T-helper 1 cell treated with Interleukin-12 subunit alpha and Interleukin-12 subunit beta and Interleukin-4 antibody, amounts not matched to agents 30 μg/mL and 1 μg/mL, for 36 hours (primary cell): ENCODE measurements at regions not wholly inside any gene's neighbourhood (a gene's known extent, or its start where the extent isn't known, plus 50 kb on each side); places are given as distances from the start of the nearest gene placed in this dataset.

Source experiments
- H3K27ac Mint-ChIP-seq: one replicate; pipeline ENCODE4 v1.8.0; 2021; ENCODE audit warnings: mild to moderate bottlenecking, mixed read lengths
- H3K27me3 Mint-ChIP-seq: one replicate; pipeline ENCODE4 v1.8.0; 2021; ENCODE audit warnings: low read depth, mixed read lengths
- H3K36me3 Mint-ChIP-seq: one replicate; pipeline ENCODE4 v1.8.0; 2021; ENCODE audit warnings: low read depth, mixed read lengths
- H3K4me1 Mint-ChIP-seq: one replicate; pipeline ENCODE4 v1.8.0; 2021; ENCODE audit warnings: low read depth, mixed read lengths
- H3K4me3 Mint-ChIP-seq: one replicate; pipeline ENCODE4 v1.8.0; 2021; ENCODE audit warnings: mild to moderate bottlenecking, moderate library complexity, mixed read lengths
- H3K9me3 Mint-ChIP-seq: one replicate; pipeline ENCODE4 v1.8.0; 2021; ENCODE audit warnings: mixed read lengths

DNA sequence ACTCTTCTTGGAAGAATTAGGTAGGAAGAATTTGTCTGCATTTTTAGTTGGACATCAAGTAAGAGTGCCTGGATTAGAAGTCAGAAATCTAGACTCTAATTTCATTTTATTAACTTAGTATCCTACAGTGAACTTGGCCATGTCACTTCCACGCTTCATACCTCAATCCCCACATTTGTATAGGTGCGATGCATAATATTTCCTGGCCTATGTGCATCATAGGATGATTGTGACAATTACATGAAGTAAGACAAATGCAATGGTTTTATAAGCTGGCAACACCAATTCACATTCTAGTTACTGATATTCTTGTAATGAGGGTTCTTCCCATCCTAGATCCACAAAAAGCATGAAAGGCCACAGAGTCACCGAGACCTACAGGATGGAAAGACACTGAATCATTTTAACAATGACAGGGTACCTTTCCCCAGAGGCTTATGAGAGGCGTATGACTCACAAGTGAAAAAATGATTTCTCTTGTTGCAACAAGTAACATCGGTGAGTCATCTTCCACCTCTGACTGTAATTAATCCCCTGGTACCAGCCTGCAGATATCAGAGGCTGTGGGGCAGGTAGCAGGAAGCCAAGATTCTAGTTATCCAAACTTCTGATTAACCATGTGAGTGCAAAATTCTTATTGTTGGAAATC, 56.0 kb upstream of the OR5AK2 start:
- H3K27ac Mint-ChIP-seq = no peak overlapping the region
- no peaks in the 10 kb centered on the region for H3K27me3 Mint-ChIP-seq
- H3K36me3 Mint-ChIP-seq = no peaks in the 10 kb centered on the region
- H3K4me3 Mint-ChIP-seq = no peak overlapping the region
- H3K4me1 Mint-ChIP-seq = no peaks in the 10 kb centered on the region
- no peaks in the 10 kb centered on the region for H3K9me3 Mint-ChIP-seq

DNA sequence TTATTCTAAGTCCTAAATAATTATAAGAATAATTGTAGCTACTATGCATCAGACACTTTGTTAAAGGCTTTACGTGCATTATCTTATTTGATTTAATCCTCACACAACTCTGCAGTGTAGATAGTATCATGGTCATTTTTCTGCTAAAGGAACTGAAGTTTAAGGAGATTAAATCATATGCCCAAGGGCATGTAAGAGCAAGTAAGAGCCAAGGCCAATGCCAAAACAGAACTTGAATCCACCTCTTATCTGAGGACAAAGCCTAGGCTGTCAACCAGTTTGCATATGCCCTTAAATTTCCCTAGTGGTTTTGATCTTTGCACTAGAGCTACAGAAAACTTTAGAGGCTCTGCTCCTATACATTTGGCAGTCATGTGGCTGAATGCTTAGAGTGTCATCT, 65.6 kb upstream of the OR5AK2 start:
- Mint-ChIP-seq H3K36me3 (no peaks in the 10 kb centered on the region), H3K4me3 (no peak overlapping the region), H3K4me1 (no peaks in the 10 kb centered on the region), H3K27ac (no peak overlapping the region), H3K9me3 (peaks cover 17% of the 10 kb centered on the region), H3K27me3 (no peaks in the 10 kb centered on the region)

- Mint-ChIP-seq H3K27ac (no peak overlapping the region), H3K36me3 (no peaks in the 10 kb centered on the region), H3K27me3 (no peaks in the 10 kb centered on the region), H3K9me3 (peaks cover 17% of the 10 kb centered on the region), H3K4me1 (peaks cover 4% of the 10 kb centered on the region), H3K4me3 (no peak overlapping the region)
Observed at GRCh38 chr11:56922421-56922820, 66.3 kb upstream of the OR5AK2 start.

- Mint-ChIP-seq H3K4me1 (peaks cover 9% of the 10 kb centered on the region), H3K27ac (peak overlapping the region; percentile 10), H3K36me3 (no peaks in the 10 kb centered on the region), H3K27me3 (no peaks in the 10 kb centered on the region), H3K9me3 (peaks cover 17% of the 10 kb centered on the region), H3K4me3 (peak overlapping the region; percentile 13)
Observed at GRCh38 chr11:56917708-56918400, 70.9 kb upstream of the OR5AK2 start.

GRCh38 chr11:56916587-56916986, 72.1 kb upstream of the OR5AK2 start:
- H3K27me3 Mint-ChIP-seq = no peaks in the 10 kb centered on the region
- no peaks in the 10 kb centered on the region for H3K36me3 Mint-ChIP-seq
- H3K9me3 Mint-ChIP-seq = peaks cover 17% of the 10 kb centered on the region
- no peak overlapping the region for H3K4me3 Mint-ChIP-seq
- H3K27ac Mint-ChIP-seq = no peak overlapping the region
- H3K4me1 Mint-ChIP-seq = peaks cover 9% of the 10 kb centered on the region

GRCh38 chr11:56916162-56916561, 72.6 kb upstream of the OR5AK2 start:
- Mint-ChIP-seq H3K4me3 (no peak overlapping the region), H3K36me3 (no peaks in the 10 kb centered on the region), H3K27me3 (no peaks in the 10 kb centered on the region), H3K27ac (no peak overlapping the region), H3K4me1 (peaks cover 9% of the 10 kb centered on the region), H3K9me3 (peaks cover 20% of the 10 kb centered on the region)

DNA sequence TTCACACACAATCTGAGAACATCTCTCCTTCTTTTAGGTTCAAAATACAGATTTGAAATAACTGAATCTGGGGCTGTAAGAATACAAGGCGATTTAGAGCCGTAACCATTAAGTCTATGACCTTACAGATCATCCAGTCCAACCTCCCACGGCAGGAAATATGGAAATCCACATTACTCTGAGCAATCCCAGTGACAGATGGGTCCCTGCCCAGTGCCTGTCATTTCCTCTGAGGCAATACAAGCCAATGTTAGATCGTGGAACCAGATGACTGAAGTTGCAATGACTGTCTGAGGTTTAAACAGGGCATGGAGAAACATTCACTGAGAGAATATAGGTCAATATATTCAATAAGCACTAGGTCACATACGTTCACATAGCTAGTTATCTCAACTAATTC, 77.4 kb upstream of the OR5AK2 start:
- Mint-ChIP-seq H3K36me3 (no peaks in the 10 kb centered on the region), H3K4me3 (no peak overlapping the region), H3K27ac (no peak overlapping the region), H3K4me1 (peaks cover 2% of the 10 kb centered on the region), H3K27me3 (no peaks in the 10 kb centered on the region), H3K9me3 (peaks cover 8% of the 10 kb centered on the region)

GRCh38 chr11:56910785-56911184, 77.9 kb upstream of the OR5AK2 start:
- Mint-ChIP-seq H3K36me3 (no peaks in the 10 kb centered on the region), H3K4me1 (no peaks in the 10 kb centered on the region), H3K9me3 (peaks cover 8% of the 10 kb centered on the region), H3K27me3 (no peaks in the 10 kb centered on the region), H3K4me3 (no peak overlapping the region), H3K27ac (no peak overlapping the region)

DNA sequence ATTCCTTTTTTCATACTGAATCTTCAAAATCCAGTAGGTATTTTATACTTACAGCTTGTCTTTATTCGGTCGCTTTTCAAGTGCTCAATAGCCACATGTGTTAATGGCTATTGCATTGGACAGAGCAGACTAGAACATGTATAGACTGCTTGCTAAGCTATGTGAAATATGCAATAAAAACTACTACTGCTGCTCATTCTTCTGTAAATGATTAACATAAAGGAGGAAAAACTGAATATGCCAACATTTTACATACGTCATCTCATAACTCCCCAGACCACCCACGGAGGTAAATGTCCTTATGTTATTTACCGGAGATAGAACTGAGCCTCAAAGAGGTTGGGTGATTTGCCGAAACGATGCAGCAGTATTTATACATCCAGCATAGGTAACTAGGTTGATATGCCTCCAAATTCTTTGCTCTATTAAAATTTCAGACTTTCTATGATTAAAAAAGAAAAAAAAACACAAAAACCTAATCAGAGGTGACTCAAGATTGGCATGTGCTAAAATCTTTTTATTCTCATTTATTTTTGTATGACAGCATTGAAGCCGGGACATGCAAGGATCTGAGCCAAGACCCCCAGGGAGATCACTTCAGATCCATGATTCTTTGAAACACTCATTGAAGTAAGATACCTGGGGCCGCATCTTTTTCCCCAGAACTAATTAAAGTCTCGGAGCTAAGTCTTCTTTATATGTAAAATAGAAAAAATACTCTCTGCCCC, 78.5 kb upstream of the OR5AK2 start:
- Mint-ChIP-seq H3K4me1 (no peaks in the 10 kb centered on the region), H3K4me3 (no peak overlapping the region), H3K36me3 (no peaks in the 10 kb centered on the region), H3K27me3 (no peaks in the 10 kb centered on the region), H3K9me3 (peaks cover 8% of the 10 kb centered on the region), H3K27ac (no peak overlapping the region)

GRCh38 chr11:56909563-56909962, 79.2 kb upstream of the OR5AK2 start:
- Mint-ChIP-seq H3K9me3 (peaks cover 3% of the 10 kb centered on the region), H3K36me3 (no peaks in the 10 kb centered on the region), H3K27me3 (no peaks in the 10 kb centered on the region), H3K4me3 (no peak overlapping the region), H3K4me1 (no peaks in the 10 kb centered on the region), H3K27ac (no peak overlapping the region)

- H3K9me3 Mint-ChIP-seq = peaks cover 3% of the 10 kb centered on the region
- H3K36me3 Mint-ChIP-seq = no peaks in the 10 kb centered on the region
- no peaks in the 10 kb centered on the region for H3K27me3 Mint-ChIP-seq
- H3K4me3 Mint-ChIP-seq = no peak overlapping the region
- no peak overlapping the region for H3K27ac Mint-ChIP-seq
- no peaks in the 10 kb centered on the region for H3K4me1 Mint-ChIP-seq
Observed at GRCh38 chr11:56909080-56909479, 79.6 kb upstream of the OR5AK2 start.

- no peaks in the 10 kb centered on the region for H3K4me1 Mint-ChIP-seq
- no peak overlapping the region for H3K27ac Mint-ChIP-seq
- no peaks in the 10 kb centered on the region for H3K27me3 Mint-ChIP-seq
- no peaks in the 10 kb centered on the region for H3K36me3 Mint-ChIP-seq
- peaks cover 3% of the 10 kb centered on the region for H3K9me3 Mint-ChIP-seq
- no peak overlapping the region for H3K4me3 Mint-ChIP-seq
Observed at GRCh38 chr11:56906683-56907148, 82.0 kb upstream of the OR5AK2 start.

DNA sequence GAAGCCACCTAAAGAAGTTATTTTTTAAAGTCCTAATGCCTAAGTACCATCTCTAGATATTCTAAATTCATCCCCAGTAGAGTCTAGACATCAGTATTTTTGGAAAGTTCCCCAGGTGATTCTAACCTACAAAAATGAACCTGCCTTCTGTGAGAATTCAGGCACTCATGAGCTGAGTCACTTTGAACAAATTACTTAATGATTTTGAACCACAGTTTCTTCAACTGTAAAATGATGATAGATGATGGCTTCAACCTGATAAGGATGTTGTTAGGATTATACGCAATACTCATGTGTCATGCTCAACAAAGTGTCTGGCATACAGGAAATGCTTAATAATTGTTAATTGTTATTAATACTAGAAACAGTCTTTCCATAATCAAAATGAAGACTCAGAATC, 82.8 kb upstream of the OR5AK2 start:
- Mint-ChIP-seq H3K4me3 (no peak overlapping the region), H3K27me3 (no peaks in the 10 kb centered on the region), H3K27ac (no peak overlapping the region), H3K4me1 (no peaks in the 10 kb centered on the region), H3K9me3 (no peaks in the 10 kb centered on the region), H3K36me3 (no peaks in the 10 kb centered on the region)

DNA sequence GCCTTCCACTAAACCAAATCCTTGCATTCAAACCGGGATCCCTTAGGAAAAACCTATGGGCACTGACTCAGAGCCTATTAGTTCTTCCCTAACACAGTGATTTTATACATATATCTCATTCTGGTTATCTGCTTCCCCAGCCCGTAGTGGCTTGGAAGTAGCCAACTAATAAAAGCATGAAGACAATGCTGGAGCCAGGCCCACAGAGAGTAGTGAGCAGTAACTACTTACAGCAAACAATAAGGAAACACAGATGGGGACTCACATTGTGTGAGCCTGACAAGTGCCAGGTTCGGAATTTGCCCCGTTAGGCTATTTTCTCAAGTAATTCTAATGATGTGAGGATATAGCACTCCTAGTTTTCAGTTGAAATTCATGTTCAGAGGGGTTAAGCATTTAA, 83.3 kb upstream of the OR5AK2 start:
- Mint-ChIP-seq H3K27me3 (no peaks in the 10 kb centered on the region), H3K4me3 (no peak overlapping the region), H3K27ac (no peak overlapping the region), H3K9me3 (no peaks in the 10 kb centered on the region), H3K4me1 (no peaks in the 10 kb centered on the region), H3K36me3 (no peaks in the 10 kb centered on the region)

GRCh38 chr11:56898856-56899255, 89.9 kb upstream of the OR5AK2 start:
- no peak overlapping the region for H3K27ac Mint-ChIP-seq
- H3K27me3 Mint-ChIP-seq = no peaks in the 10 kb centered on the region
- no peak overlapping the region for H3K4me3 Mint-ChIP-seq
- no peaks in the 10 kb centered on the region for H3K36me3 Mint-ChIP-seq
- no peaks in the 10 kb centered on the region for H3K9me3 Mint-ChIP-seq
- H3K4me1 Mint-ChIP-seq = no peaks in the 10 kb centered on the region
